Breast epithelium (tissue), 3 donors: ENCODE measurements at regions not wholly inside any gene's neighbourhood (a gene's known extent, or its start where the extent isn't known, plus 50 kb on each side); places are given as distances from the start of the nearest gene placed in this dataset.

Source experiments
- CTCF ChIP-seq, 3 donors: fragments of 450-650 bp; IDR thresholded peaks; one replicate each; pipeline ENCODE4 v1.5.1; 2016 to 2017; ENCODE audit warnings: antibody characterized with exemption in 3 of 3, mild to moderate bottlenecking in 3 of 3, moderate library complexity in 3 of 3
- POLR2A ChIP-seq: fragments of 450-650 bp; IDR thresholded peaks from one replicate; pipeline ENCODE4 v1.6.1; 2016; ENCODE audit warnings: antibody characterized with exemption, mild to moderate bottlenecking, moderate library complexity
- POLR2AphosphoS5 ChIP-seq, 3 donors: sonication (generic); formaldehyde crosslinking; IDR thresholded peaks; one replicate each; pipeline ENCODE4 v1.6.1; 2017; ENCODE audit warnings: antibody characterized with exemption in 3 of 3

GRCh38 chr6:17004269-17004668 lies 97.6 kb upstream of the STMND1 start:
- TF ChIP-seq POLR2A: no peak
- TF ChIP-seq CTCF (IDR thresholded peaks at IDR 0.05): no peak
- TF ChIP-seq POLR2AphosphoS5 (IDR thresholded peaks at IDR 0.05): no peak
